Stomach (tissue), 4 donors: ENCODE measurements at regions not wholly inside any gene's neighbourhood (a gene's known extent, or its start where the extent isn't known, plus 50 kb on each side); places are given as distances from the start of the nearest gene placed in this dataset.

ENCODE experiments used
- CTCF ChIP-seq, 7 experiments: fragments of 450-650 bp in 4 of 7; fragments of 200-600 bp in 3 of 7; sonication (generic) in 3 of 7; IDR thresholded peaks; one replicate each; pipeline ENCODE4 v1.5.1; 2016 to 2019; ENCODE audit warnings: antibody characterized with exemption in 7 of 7, control low read depth in 2 of 7, mild to moderate bottlenecking in 1 of 7
- POLR2A ChIP-seq, 4 donors: fragments of 450-650 bp; IDR thresholded peaks; one replicate each; pipeline ENCODE4 v1.6.1; 2016; ENCODE audit warnings: antibody characterized with exemption in 4 of 4, control low read depth in 2 of 4, mild to moderate bottlenecking in 1 of 4, moderate library complexity in 1 of 4

GRCh38 chr3:145854499-145854898 is 306.5 kb downstream of the PLOD2 start:
- TF ChIP-seq POLR2A (IDR thresholded peaks at IDR 0.05) (no peak), CTCF (IDR thresholded peaks at IDR 0.05) (no peak)
